ENCODE measurements at regions not wholly inside any gene's neighbourhood (a gene's known extent, or its start where the extent isn't known, plus 50 kb on each side); places are given as distances from the start of the nearest gene placed in this dataset.
"Not testable (repeated sequence)": the region's sequence is repeated elsewhere in the genome, so short reads cannot be mapped to it uniquely, and the experiment has no call there.

- DNase-seq (no peak), ATAC-seq (replicated peaks) (no peak)
- peaks cover 0 to 1% of the 10 kb centered on the region in 2 donors for H3K36me3 Mint-ChIP-seq
- no peak overlapping the region for H3K27ac Mint-ChIP-seq
- H3K27me3 Mint-ChIP-seq: peaks cover 3 to 4% of the 10 kb centered on the region in 2 donors
- H3K4me3 Mint-ChIP-seq: no peak overlapping the region
- no peaks in the 10 kb centered on the region for H3K4me1 Mint-ChIP-seq
- peaks cover 0 to 3% of the 10 kb centered on the region in 2 donors for H3K9me3 Mint-ChIP-seq
Measured at GRCh38 chr2:17245906-17246305, 272.3 kb downstream of the RAD51AP2 start.

GRCh38 chr2:17242813-17243485 is 275.3 kb downstream of the RAD51AP2 start:
- Mint-ChIP-seq H3K36me3 (no peaks in the 10 kb centered on the region), H3K4me1 (no peaks in the 10 kb centered on the region), H3K27me3 (peaks cover 0 to 3% of the 10 kb centered on the region in 2 donors), H3K9me3 (no peaks in the 10 kb centered on the region), H3K27ac (no peak overlapping the region), H3K4me3 (no peak overlapping the region)
- no peak for ATAC-seq (replicated peaks)
- DNase-seq: no peak

- Mint-ChIP-seq H3K27ac (no peak overlapping the region), H3K4me3 (no peak overlapping the region), H3K36me3 (no peaks in the 10 kb centered on the region), H3K27me3 (peaks cover 0 to 3% of the 10 kb centered on the region in 2 donors), H3K4me1 (no peaks in the 10 kb centered on the region), H3K9me3 (no peaks in the 10 kb centered on the region)
- ATAC-seq (replicated peaks) (no peak), DNase-seq (no peak)
Measured at GRCh38 chr2:17239550-17239949, 278.7 kb downstream of the RAD51AP2 start.

- H3K27ac Mint-ChIP-seq: no peak overlapping the region
- H3K36me3 Mint-ChIP-seq: no peaks in the 10 kb centered on the region
- no peak overlapping the region for H3K4me3 Mint-ChIP-seq
- no peaks in the 10 kb centered on the region for H3K27me3 Mint-ChIP-seq
- no peak for ATAC-seq (replicated peaks)
- H3K9me3 Mint-ChIP-seq: no peaks in the 10 kb centered on the region
- DNase-seq: no peak
- no peaks in the 10 kb centered on the region for H3K4me1 Mint-ChIP-seq
Measured at GRCh38 chr2:17235167-17235566, 283.1 kb downstream of the RAD51AP2 start.

GRCh38 chr2:17232776-17233556 is 285.3 kb downstream of the RAD51AP2 start:
- H3K4me1 Mint-ChIP-seq: peaks cover 0 to 7% of the 10 kb centered on the region in 2 donors
- DNase-seq (no peak), ATAC-seq (replicated peaks) (no peak)
- no peak overlapping the region for H3K27ac Mint-ChIP-seq
- no peaks in the 10 kb centered on the region for H3K27me3 Mint-ChIP-seq
- no peak overlapping the region for H3K4me3 Mint-ChIP-seq
- H3K36me3 Mint-ChIP-seq: no peaks in the 10 kb centered on the region
- no peaks in the 10 kb centered on the region for H3K9me3 Mint-ChIP-seq

GRCh38 chr2:17231394-17231965 is 286.8 kb downstream of the RAD51AP2 start:
- Mint-ChIP-seq H3K36me3 (no peaks in the 10 kb centered on the region), H3K4me3 (no peak overlapping the region), H3K27me3 (no peaks in the 10 kb centered on the region), H3K4me1 (peaks cover 0 to 7% of the 10 kb centered on the region in 2 donors), H3K27ac (no peak overlapping the region), H3K9me3 (no peaks in the 10 kb centered on the region)
- DNase-seq (no peak), ATAC-seq (replicated peaks) (no peak)

- H3K9me3 Mint-ChIP-seq: no peaks in the 10 kb centered on the region
- DNase-seq: no peak
- peaks cover 0 to 6% of the 10 kb centered on the region in 2 donors for H3K27me3 Mint-ChIP-seq
- no peak overlapping the region for H3K4me3 Mint-ChIP-seq
- no peak overlapping the region for H3K27ac Mint-ChIP-seq
- no peaks in the 10 kb centered on the region for H3K36me3 Mint-ChIP-seq
- H3K4me1 Mint-ChIP-seq: peaks cover 0 to 7% of the 10 kb centered on the region in 2 donors
- ATAC-seq (replicated peaks): no peak
Measured at GRCh38 chr2:17229414-17229813, 288.8 kb downstream of the RAD51AP2 start.

GRCh38 chr2:17228461-17228860 is 289.8 kb downstream of the RAD51AP2 start:
- no peaks in the 10 kb centered on the region for H3K36me3 Mint-ChIP-seq
- H3K4me1 Mint-ChIP-seq: peaks cover 0 to 7% of the 10 kb centered on the region in 2 donors
- ATAC-seq (replicated peaks) (no peak), DNase-seq (no peak)
- H3K27ac Mint-ChIP-seq: no peak overlapping the region
- no peaks in the 10 kb centered on the region for H3K9me3 Mint-ChIP-seq
- H3K4me3 Mint-ChIP-seq: no peak overlapping the region
- H3K27me3 Mint-ChIP-seq: peaks cover 0 to 6% of the 10 kb centered on the region in 2 donors

GRCh38 chr2:17227856-17228255 is 290.4 kb downstream of the RAD51AP2 start:
- peaks cover 0 to 7% of the 10 kb centered on the region in 2 donors for H3K4me1 Mint-ChIP-seq
- peaks cover 0 to 6% of the 10 kb centered on the region in 2 donors for H3K27me3 Mint-ChIP-seq
- H3K27ac Mint-ChIP-seq: no peak overlapping the region
- ATAC-seq (replicated peaks) (no peak), DNase-seq (no peak)
- no peaks in the 10 kb centered on the region for H3K9me3 Mint-ChIP-seq
- no peak overlapping the region for H3K4me3 Mint-ChIP-seq
- H3K36me3 Mint-ChIP-seq: no peaks in the 10 kb centered on the region

GRCh38 chr2:17226941-17227490 is 291.2 kb downstream of the RAD51AP2 start:
- H3K27me3 Mint-ChIP-seq: peaks cover 0 to 6% of the 10 kb centered on the region in 2 donors
- no peak overlapping the region for H3K4me3 Mint-ChIP-seq

GRCh38 chr2:17223211-17223610 is 295.0 kb downstream of the RAD51AP2 start:
- Mint-ChIP-seq H3K4me3 (no peak overlapping the region), H3K4me1 (no peaks in the 10 kb centered on the region), H3K9me3 (no peaks in the 10 kb centered on the region), H3K36me3 (no peaks in the 10 kb centered on the region), H3K27ac (no peak overlapping the region), H3K27me3 (peaks cover 3 to 10% of the 10 kb centered on the region in 2 donors)
- ATAC-seq (replicated peaks) (no peak), DNase-seq (no peak)

More at GRCh38 chr2:17226941-17227490, 291.2 kb downstream of the RAD51AP2 start:
- no peaks in the 10 kb centered on the region for H3K9me3 Mint-ChIP-seq
- ATAC-seq (replicated peaks) (no peak), DNase-seq (no peak)
- H3K36me3 Mint-ChIP-seq: no peaks in the 10 kb centered on the region
- peaks cover 0 to 7% of the 10 kb centered on the region in 2 donors for H3K4me1 Mint-ChIP-seq
- H3K27ac Mint-ChIP-seq: no peak overlapping the region

- Mint-ChIP-seq H3K27ac (no peak overlapping the region), H3K27me3 (no peaks in the 10 kb centered on the region), H3K4me3 (no peak overlapping the region), H3K4me1 (peaks cover 5 to 10% of the 10 kb centered on the region in 2 donors), H3K36me3 (no peaks in the 10 kb centered on the region), H3K9me3 (peaks cover 4 to 5% of the 10 kb centered on the region in 2 donors)
- no peak for ATAC-seq (replicated peaks)
- DNase-seq: no peak
Measured at GRCh38 chr2:17208511-17208910, 309.7 kb downstream of the RAD51AP2 start.

- Mint-ChIP-seq H3K9me3 (peaks cover 4 to 5% of the 10 kb centered on the region in 2 donors), H3K27ac (no peak overlapping the region), H3K27me3 (no peaks in the 10 kb centered on the region), H3K4me1 (peaks cover 13 to 19% of the 10 kb centered on the region in 2 donors), H3K4me3 (no peak overlapping the region), H3K36me3 (no peaks in the 10 kb centered on the region)
- DNase-seq: no peak
- ATAC-seq (replicated peaks): no peak
Measured at GRCh38 chr2:17206771-17207170, 311.5 kb downstream of the RAD51AP2 start.

GRCh38 chr2:17204214-17204613 is 314.0 kb downstream of the RAD51AP2 start:
- not testable (repeated sequence) for DNase-seq, H3K27me3 Mint-ChIP-seq, H3K36me3 Mint-ChIP-seq, H3K4me3 Mint-ChIP-seq, H3K9me3 Mint-ChIP-seq
- Mint-ChIP-seq H3K27ac (peak overlapping the region; percentile 52), H3K4me1 (peaks cover 13 to 21% of the 10 kb centered on the region in 2 donors)
- peak; percentile 33 to 71 for ATAC-seq (replicated peaks)
